Activated naive CD4-positive, alpha-beta T cell treated with anti-CD3 and anti-CD28 coated beads, Interleukin-2, amount 50 U/mL, for 24 hours (primary cell): ENCODE measurements at regions not wholly inside any gene's neighbourhood (a gene's known extent, or its start where the extent isn't known, plus 50 kb on each side); places are given as distances from the start of the nearest gene placed in this dataset.

Experiments used
- H3K27ac Mint-ChIP-seq: one replicate; pipeline ENCODE4 v1.8.0; 2021; ENCODE audit warnings: mild to moderate bottlenecking, mixed read lengths
- H3K27me3 Mint-ChIP-seq: one replicate; pipeline ENCODE4 v1.8.0; 2021; ENCODE audit warnings: mixed read lengths
- H3K36me3 Mint-ChIP-seq: one replicate; pipeline ENCODE4 v1.8.0; 2021; ENCODE audit warnings: mixed read lengths
- H3K4me1 Mint-ChIP-seq: one replicate; pipeline ENCODE4 v1.8.0; 2021; ENCODE audit warnings: mixed read lengths
- H3K4me3 Mint-ChIP-seq: one replicate; pipeline ENCODE4 v1.8.0; 2021; ENCODE audit warnings: mild to moderate bottlenecking, mixed read lengths
- H3K9me3 Mint-ChIP-seq: one replicate; pipeline ENCODE4 v1.8.0; 2021; ENCODE audit warnings: mixed read lengths

GRCh38 chr16:59205403-59205802 is 471.3 kb upstream of the GOT2 start:
- Mint-ChIP-seq H3K36me3 (no peaks in the 10 kb centered on the region), H3K27me3 (no peaks in the 10 kb centered on the region), H3K4me3 (no peak overlapping the region), H3K27ac (no peak overlapping the region), H3K4me1 (no peaks in the 10 kb centered on the region), H3K9me3 (peaks cover 6% of the 10 kb centered on the region)

- no peaks in the 10 kb centered on the region for H3K36me3 Mint-ChIP-seq
- H3K9me3 Mint-ChIP-seq: peaks cover 6% of the 10 kb centered on the region
- no peaks in the 10 kb centered on the region for H3K27me3 Mint-ChIP-seq
- no peaks in the 10 kb centered on the region for H3K4me1 Mint-ChIP-seq
- H3K4me3 Mint-ChIP-seq: no peak overlapping the region
- no peak overlapping the region for H3K27ac Mint-ChIP-seq
Observed at GRCh38 chr16:59204589-59204988, 470.5 kb upstream of the GOT2 start.

- H3K4me3 Mint-ChIP-seq: no peak overlapping the region
- peaks cover 3% of the 10 kb centered on the region for H3K9me3 Mint-ChIP-seq
- no peaks in the 10 kb centered on the region for H3K27me3 Mint-ChIP-seq
- no peak overlapping the region for H3K27ac Mint-ChIP-seq
- no peaks in the 10 kb centered on the region for H3K36me3 Mint-ChIP-seq
- no peaks in the 10 kb centered on the region for H3K4me1 Mint-ChIP-seq
Observed at GRCh38 chr16:59202233-59202862, 468.2 kb upstream of the GOT2 start.

GRCh38 chr16:59201821-59202220 is 467.7 kb upstream of the GOT2 start:
- H3K4me1 Mint-ChIP-seq: no peaks in the 10 kb centered on the region

GRCh38 chr16:59201160-59201559 is 467.0 kb upstream of the GOT2 start:
- no peak overlapping the region for H3K4me3 Mint-ChIP-seq
- H3K27ac Mint-ChIP-seq: no peak overlapping the region
- no peaks in the 10 kb centered on the region for H3K27me3 Mint-ChIP-seq
- H3K36me3 Mint-ChIP-seq: no peaks in the 10 kb centered on the region
- no peaks in the 10 kb centered on the region for H3K4me1 Mint-ChIP-seq
- no peaks in the 10 kb centered on the region for H3K9me3 Mint-ChIP-seq

More at GRCh38 chr16:59201821-59202220, 467.7 kb upstream of the GOT2 start:
- H3K27ac Mint-ChIP-seq: no peak overlapping the region
- H3K27me3 Mint-ChIP-seq: no peaks in the 10 kb centered on the region
- H3K4me3 Mint-ChIP-seq: no peak overlapping the region
- no peaks in the 10 kb centered on the region for H3K9me3 Mint-ChIP-seq
- H3K36me3 Mint-ChIP-seq: no peaks in the 10 kb centered on the region

GRCh38 chr16:59198487-59198886 is 464.4 kb upstream of the GOT2 start:
- no peaks in the 10 kb centered on the region for H3K4me1 Mint-ChIP-seq
- H3K4me3 Mint-ChIP-seq: no peak overlapping the region
- no peaks in the 10 kb centered on the region for H3K27me3 Mint-ChIP-seq
- no peaks in the 10 kb centered on the region for H3K36me3 Mint-ChIP-seq
- H3K27ac Mint-ChIP-seq: no peak overlapping the region
- peaks cover 7% of the 10 kb centered on the region for H3K9me3 Mint-ChIP-seq

GRCh38 chr16:59195242-59195641 is 461.1 kb upstream of the GOT2 start:
- H3K27ac Mint-ChIP-seq: no peak overlapping the region
- no peaks in the 10 kb centered on the region for H3K27me3 Mint-ChIP-seq
- no peak overlapping the region for H3K4me3 Mint-ChIP-seq
- H3K9me3 Mint-ChIP-seq: peaks cover 7% of the 10 kb centered on the region
- no peaks in the 10 kb centered on the region for H3K36me3 Mint-ChIP-seq
- H3K4me1 Mint-ChIP-seq: no peaks in the 10 kb centered on the region

GRCh38 chr16:59193637-59194036 is 459.5 kb upstream of the GOT2 start:
- Mint-ChIP-seq H3K4me1 (no peaks in the 10 kb centered on the region), H3K36me3 (no peaks in the 10 kb centered on the region), H3K27ac (no peak overlapping the region), H3K27me3 (no peaks in the 10 kb centered on the region), H3K4me3 (no peak overlapping the region), H3K9me3 (peaks cover 7% of the 10 kb centered on the region)

- no peaks in the 10 kb centered on the region for H3K4me1 Mint-ChIP-seq
Observed at GRCh38 chr16:59192551-59193199, 458.6 kb upstream of the GOT2 start.

GRCh38 chr16:59190731-59191130 is 456.6 kb upstream of the GOT2 start:
- Mint-ChIP-seq H3K4me3 (no peak overlapping the region), H3K4me1 (no peaks in the 10 kb centered on the region), H3K36me3 (no peaks in the 10 kb centered on the region), H3K27ac (no peak overlapping the region), H3K9me3 (peaks cover 7% of the 10 kb centered on the region), H3K27me3 (no peaks in the 10 kb centered on the region)

More at GRCh38 chr16:59192551-59193199, 458.6 kb upstream of the GOT2 start:
- no peaks in the 10 kb centered on the region for H3K36me3 Mint-ChIP-seq
- peaks cover 7% of the 10 kb centered on the region for H3K9me3 Mint-ChIP-seq
- no peak overlapping the region for H3K4me3 Mint-ChIP-seq
- H3K27me3 Mint-ChIP-seq: no peaks in the 10 kb centered on the region
- no peak overlapping the region for H3K27ac Mint-ChIP-seq

GRCh38 chr16:59188029-59188428 is 453.9 kb upstream of the GOT2 start:
- no peaks in the 10 kb centered on the region for H3K27me3 Mint-ChIP-seq
- H3K9me3 Mint-ChIP-seq: no peaks in the 10 kb centered on the region
- no peaks in the 10 kb centered on the region for H3K4me1 Mint-ChIP-seq
- H3K36me3 Mint-ChIP-seq: no peaks in the 10 kb centered on the region
- H3K27ac Mint-ChIP-seq: no peak overlapping the region
- no peak overlapping the region for H3K4me3 Mint-ChIP-seq

GRCh38 chr16:59181821-59182420 is 447.8 kb upstream of the GOT2 start:
- no peak overlapping the region for H3K27ac Mint-ChIP-seq
- no peak overlapping the region for H3K4me3 Mint-ChIP-seq
- no peaks in the 10 kb centered on the region for H3K27me3 Mint-ChIP-seq
- no peaks in the 10 kb centered on the region for H3K36me3 Mint-ChIP-seq
- no peaks in the 10 kb centered on the region for H3K4me1 Mint-ChIP-seq
- no peaks in the 10 kb centered on the region for H3K9me3 Mint-ChIP-seq

GRCh38 chr16:59180083-59180476 is 446.0 kb upstream of the GOT2 start:
- H3K27me3 Mint-ChIP-seq: no peaks in the 10 kb centered on the region
- H3K4me3 Mint-ChIP-seq: no peak overlapping the region
- H3K4me1 Mint-ChIP-seq: no peaks in the 10 kb centered on the region
- no peaks in the 10 kb centered on the region for H3K36me3 Mint-ChIP-seq
- H3K27ac Mint-ChIP-seq: no peak overlapping the region
- H3K9me3 Mint-ChIP-seq: no peaks in the 10 kb centered on the region

GRCh38 chr16:59179446-59180082 is 445.4 kb upstream of the GOT2 start:
- Mint-ChIP-seq H3K27ac (no peak overlapping the region), H3K36me3 (no peaks in the 10 kb centered on the region), H3K4me3 (no peak overlapping the region), H3K9me3 (no peaks in the 10 kb centered on the region), H3K27me3 (no peaks in the 10 kb centered on the region), H3K4me1 (no peaks in the 10 kb centered on the region)

- no peaks in the 10 kb centered on the region for H3K36me3 Mint-ChIP-seq
- no peak overlapping the region for H3K4me3 Mint-ChIP-seq
- H3K27ac Mint-ChIP-seq: no peak overlapping the region
- no peaks in the 10 kb centered on the region for H3K4me1 Mint-ChIP-seq
- peaks cover 5% of the 10 kb centered on the region for H3K9me3 Mint-ChIP-seq
- no peaks in the 10 kb centered on the region for H3K27me3 Mint-ChIP-seq
Observed at GRCh38 chr16:59173408-59173831, 439.3 kb upstream of the GOT2 start.

GRCh38 chr16:59170099-59170712 is 436.1 kb upstream of the GOT2 start:
- H3K36me3 Mint-ChIP-seq: no peaks in the 10 kb centered on the region
- no peak overlapping the region for H3K4me3 Mint-ChIP-seq
- peaks cover 9% of the 10 kb centered on the region for H3K9me3 Mint-ChIP-seq
- no peaks in the 10 kb centered on the region for H3K4me1 Mint-ChIP-seq
- no peaks in the 10 kb centered on the region for H3K27me3 Mint-ChIP-seq
- no peak overlapping the region for H3K27ac Mint-ChIP-seq
